H1 (cell line): ENCODE measurements at regions not wholly inside any gene's neighbourhood (a gene's known extent, or its start where the extent isn't known, plus 50 kb on each side); places are given as distances from the start of the nearest gene placed in this dataset.

Experiments
- CTCF ChIA-PET: fragments of 300-600 bp; sonication (Branson Sonifier 250); formaldehyde crosslinking; loops from one replicate; lab custom pipeline; 2021; ENCODE audit not compliant: partially characterized antibody; lab: Charles Lee
- POLR2A ChIA-PET: fragments of 300-600 bp; sonication (Branson Sonifier 250); formaldehyde crosslinking; loops from one replicate; lab custom pipeline; 2021; ENCODE audit warnings: inconsistent platforms; ENCODE audit not compliant: partially characterized antibody; lab: Charles Lee
- DNase-seq, 2 experiments: peaks; one replicate each; pipeline versions ENCODE4 v3.0.0 to v3.0.0-alpha.2; 2010 to 2022; ENCODE audit warnings: low spot score in 2 of 2, low read depth in 1 of 2, mixed read lengths in 1 of 2
- FAIRE-seq: peaks from 2 replicates; lab custom pipeline; 2011; peaks lifted over from hg19 to GRCh38; lab: Jason Lieb, UNC
- H2AFZ ChIP-seq: 2 replicates; pipeline ENCODE4 v1.8.1; 2012; ENCODE audit warnings: low read length, inconsistent platforms
- H2AK5ac ChIP-seq: 2 replicates; pipeline ENCODE4 v1.6.1; 2013; ENCODE audit warnings: low read depth, low read length
- H2BK120ac ChIP-seq: replicated peaks from 2 replicates; pipeline ENCODE3; 2013; ENCODE audit warnings: low read depth, low read length, inconsistent platforms
- H2BK12ac ChIP-seq: 2 replicates; pipeline ENCODE4 v1.6.1; 2013; ENCODE audit warnings: low read depth, low read length
- H2BK15ac ChIP-seq: 2 replicates; pipeline ENCODE4 v1.6.1; 2013; ENCODE audit warnings: low read length
- H2BK20ac ChIP-seq: 2 replicates; pipeline ENCODE4 v1.6.1; 2013; ENCODE audit warnings: low read length
- H2BK5ac ChIP-seq: 2 replicates; pipeline ENCODE4 v1.6.1; 2013; ENCODE audit warnings: low read depth, low read length
- H3K14ac ChIP-seq: 2 replicates; pipeline ENCODE4 v1.6.1; 2013; ENCODE audit warnings: inconsistent platforms; ENCODE audit not compliant: insufficient read length
- H3K18ac ChIP-seq: 2 replicates; pipeline ENCODE4 v1.6.1; 2013; ENCODE audit warnings: low read length; ENCODE audit errors: extremely low read depth
- H3K23ac ChIP-seq: 2 replicates; pipeline ENCODE4 v1.6.1; 2013; ENCODE audit warnings: inconsistent platforms; ENCODE audit not compliant: insufficient read length
- H3K23me2 ChIP-seq: 2 replicates; pipeline ENCODE4 v1.6.1; 2013; ENCODE audit warnings: low read depth, low read length
- H3K27ac ChIP-seq: 2 replicates; pipeline ENCODE4 v1.6.1; 2011; ENCODE audit warnings: low read depth, low read length, inconsistent platforms
- H3K27me3 ChIP-seq, 4 experiments: replicated peaks in 1 of 4; 1 replicate in 1 of 4; 2 replicates in 3 of 4; pipeline versions ENCODE4 v1.6.1 to v1.8.1; 2011 to 2013; ENCODE audit warnings: low read length in 3 of 4, mild to moderate bottlenecking in 3 of 4, inconsistent platforms in 2 of 4, mixed read lengths in 2 of 4, moderate library complexity in 1 of 4; ENCODE audit not compliant: control insufficient read depth in 3 of 4, insufficient read depth in 3 of 4; ENCODE audit errors: extremely low read depth in 1 of 4
- H3K36me3 ChIP-seq, 4 experiments: 2 replicates each; pipeline versions ENCODE4 v1.6.1 to v1.8.1; 2011 to 2013; ENCODE audit warnings: mild to moderate bottlenecking in 4 of 4, low read length in 3 of 4, moderate library complexity in 2 of 4, control low read depth in 1 of 4, inconsistent platforms in 1 of 4; ENCODE audit not compliant: insufficient read depth in 4 of 4, control insufficient read depth in 2 of 4
- H3K4ac ChIP-seq: replicated peaks from 2 replicates; pipeline ENCODE3; 2013; ENCODE audit warnings: low read length, low read depth, mixed read lengths, inconsistent platforms; ENCODE audit not compliant: insufficient read length
- H3K4me1 ChIP-seq, 4 experiments: replicated peaks in 1 of 4; 1 replicate in 1 of 4; 2 replicates in 3 of 4; pipeline versions ENCODE4 v1.6.1 to v1.8.1; 2011 to 2013; ENCODE audit warnings: low read length in 3 of 4, inconsistent platforms in 2 of 4, mixed read lengths in 1 of 4; ENCODE audit not compliant: insufficient read depth in 4 of 4, control insufficient read depth in 3 of 4
- H3K4me2 ChIP-seq, 2 experiments: 2 replicates each; pipeline versions ENCODE4 v1.6.1 to v1.8.1; 2011 to 2013; ENCODE audit warnings: low read depth in 2 of 2, low read length in 2 of 2, control low read depth in 1 of 2, inconsistent platforms in 1 of 2, mild to moderate bottlenecking in 1 of 2; ENCODE audit not compliant: insufficient read depth in 1 of 2
- H3K4me3 ChIP-seq, 4 experiments: fragments of 200-600, 300-600 bp in 1 of 4; sonication (generic), shearing (Covaris generic), sonication (Bioruptor Twin) in 1 of 4; 2 replicates each; pipeline versions ENCODE4 v1.5.1 to v1.8.1; 2011 to 2016; ENCODE audit warnings: low read length in 4 of 4, low read depth in 3 of 4, control low read depth in 2 of 4, inconsistent platforms in 2 of 4, mild to moderate bottlenecking in 2 of 4, mixed read lengths in 1 of 4, moderate library complexity in 1 of 4; ENCODE audit not compliant: insufficient read depth in 2 of 4; ENCODE audit errors: extremely low read depth in 1 of 4
- H3K56ac ChIP-seq: replicated peaks from 2 replicates; pipeline ENCODE3; 2013; ENCODE audit warnings: low read depth, mild to moderate bottlenecking, mixed read lengths, low read length, inconsistent platforms; ENCODE audit not compliant: insufficient read length
- H3K79me1 ChIP-seq: 2 replicates; pipeline ENCODE4 v1.6.1; 2013; ENCODE audit warnings: low read depth, low read length, control low read depth
- H3K79me2 ChIP-seq, 2 experiments: 2 replicates each; pipeline versions ENCODE4 v1.6.1 to v1.8.1; 2012 to 2013; ENCODE audit warnings: low read length in 2 of 2, mild to moderate bottlenecking in 2 of 2, inconsistent platforms in 1 of 2; ENCODE audit not compliant: insufficient read depth in 2 of 2, control insufficient read depth in 1 of 2
- H3K9ac ChIP-seq, 4 experiments: replicated peaks in 1 of 4; 1 replicate in 1 of 4; 2 replicates in 3 of 4; pipeline versions ENCODE4 v1.6.1 to v1.8.1; 2011 to 2013; ENCODE audit warnings: low read depth in 3 of 4, low read length in 3 of 4, control low read depth in 2 of 4, mild to moderate bottlenecking in 2 of 4, moderate library complexity in 2 of 4, inconsistent platforms in 1 of 4; ENCODE audit errors: extremely low read depth in 1 of 4
- H3K9me3 ChIP-seq, 2 experiments: 2 replicates each; pipeline versions ENCODE4 v1.6.1 to v1.8.1; 2012 to 2013; ENCODE audit warnings: mild to moderate bottlenecking in 2 of 2, moderate library complexity in 2 of 2, control low read depth in 1 of 2, inconsistent platforms in 1 of 2, low read depth in 1 of 2, low read length in 1 of 2, mixed read lengths in 1 of 2; ENCODE audit not compliant: insufficient read depth in 2 of 2
- H4K20me1 ChIP-seq, 2 experiments: replicated peaks in 1 of 2; 2 replicates each; pipeline versions ENCODE3 to v1.8.1; 2011 to 2013; ENCODE audit warnings: inconsistent platforms in 2 of 2, low read length in 2 of 2, mild to moderate bottlenecking in 1 of 2; ENCODE audit not compliant: insufficient read depth in 2 of 2, control insufficient read depth in 1 of 2
- H4K5ac ChIP-seq: 2 replicates; pipeline ENCODE4 v1.6.1; 2013; ENCODE audit warnings: low read length, low read depth, mixed read lengths, inconsistent platforms; ENCODE audit not compliant: insufficient read length
- H4K8ac ChIP-seq: 2 replicates; pipeline ENCODE4 v1.8.0; 2013; ENCODE audit warnings: mild to moderate bottlenecking, moderate library complexity, low read length, inconsistent platforms; ENCODE audit not compliant: insufficient read depth; ENCODE audit errors: extremely low read depth
- H4K91ac ChIP-seq: replicated peaks from 2 replicates; pipeline ENCODE3; 2013; ENCODE audit warnings: low read length, mixed read lengths, inconsistent platforms; ENCODE audit not compliant: insufficient read length
- CHD2 ChIP-seq: IDR thresholded peaks from 2 replicates; pipeline ENCODE4 v1.6.1; 2012; ENCODE audit warnings: low read length, improper control_type of control experiment
- JUN ChIP-seq: IDR thresholded peaks from 2 replicates; pipeline ENCODE4 v1.6.1; 2011; ENCODE audit warnings: low read depth, mild to moderate bottlenecking, improper control_type of control experiment, low read length
- SIRT6 ChIP-seq: IDR thresholded peaks from one replicate; pipeline ENCODE4 v1.7.1; 2012; ENCODE audit warnings: low read length, inconsistent platforms
- WGBS, 2 experiments: shearing (Covaris generic) in 1 of 2; methylation state at CpG; one replicate each; pipeline versions ENCODE4 v1.1.6 to v1.1.7; 2013 to 2015; ENCODE audit warnings: low lambda C conversion rate in 2 of 2, mixed read lengths in 2 of 2, inconsistent platforms in 1 of 2, low coverage in 1 of 2, missing lambda C conversion rate in 1 of 2; ENCODE audit not compliant: insufficient replicate concordance in 2 of 2, insufficient coverage in 1 of 2, insufficient read length in 1 of 2; ENCODE audit errors: extremely low coverage in 1 of 2, missing lambda C conversion rate in 1 of 2; 5-methylcytosine and 5-hydroxymethylcytosine counted together

- Histone ChIP-seq H3K79me2 (no peaks in the 10 kb centered on the region), H2BK12ac (no peak overlapping the region), H2BK20ac (no peak overlapping the region), H4K8ac (no peak overlapping the region), H4K91ac (no peak overlapping the region), H2BK5ac (no peak overlapping the region), H3K4me1 (no peaks in the 10 kb centered on the region; a peak in 1 of 7 replicates), H4K20me1 (no peaks in the 10 kb centered on the region), H3K23ac (no peak overlapping the region)
- TF ChIP-seq JUN (no peak), SIRT6 (no peak), CHD2 (no peak)
- TF ChIP-seq, all 59 proteins: peak for 0
- CTCF ChIA-PET: interaction anchor here (0.9 to 5.7 kb wide), 3 partner anchors 19 to 569 kb away, joined by 3 to 45 read pairs (median 4); no protein-coding TSS in a partner anchor
- H4K5ac ChIP-seq: no peak overlapping the region
- no peak overlapping the region for H3K56ac ChIP-seq
- no peaks in the 10 kb centered on the region for H3K79me1 ChIP-seq
- no peak overlapping the region for H3K9ac ChIP-seq
- no peak overlapping the region for H2BK120ac ChIP-seq
- no peaks in the 10 kb centered on the region; a peak in 1 of 7 replicates for H3K27me3 ChIP-seq
- FAIRE-seq (no peak), DNase-seq (no peak)
- H2BK15ac ChIP-seq: no peak overlapping the region
- no peak overlapping the region for H3K14ac ChIP-seq
- no peaks in the 10 kb centered on the region for H3K23me2 ChIP-seq
- H3K4ac ChIP-seq: no peak overlapping the region
- H2AFZ ChIP-seq: no peak overlapping the region
- H3K9me3 ChIP-seq: no peaks in the 10 kb centered on the region
- no peak overlapping the region for H2AK5ac ChIP-seq
- H3K27ac ChIP-seq: no peak overlapping the region
- H3K4me3 ChIP-seq: no peak overlapping the region
- POLR2A ChIA-PET: no interaction called here
- no peak overlapping the region for H3K18ac ChIP-seq
- H3K36me3 ChIP-seq: no peaks in the 10 kb centered on the region
- WGBS, 2 experiments: 89% methylated on average over 2 of the region's 2 CpGs; no CpG with 5 or more reads in 1 of the 2 experiments
- no peak overlapping the region for H3K4me2 ChIP-seq
Measured at GRCh38 chr12:94094700-94095099, 53.7 kb upstream of the PLXNC1 start.
